Chondrocyte (in vitro differentiated cells): ENCODE measurements at regions not wholly inside any gene's neighbourhood (a gene's known extent, or its start where the extent isn't known, plus 50 kb on each side); places are given as distances from the start of the nearest gene placed in this dataset.

Experiments
- DNase-seq: peaks from one replicate; pipeline ENCODE4 v3.0.0; 2021; ENCODE audit warnings: mixed read lengths, low spot score
- H3K27ac Mint-ChIP-seq: one replicate; pipeline ENCODE4 v1.8.0; 2021; ENCODE audit warnings: mild to moderate bottlenecking, moderate library complexity, mixed read lengths; ENCODE audit not compliant: unreplicated experiment
- H3K27me3 Mint-ChIP-seq: 2 replicates; pipeline ENCODE4 v1.8.0; 2021; ENCODE audit warnings: low read depth, mixed read lengths
- H3K36me3 Mint-ChIP-seq: 2 replicates; pipeline ENCODE4 v1.8.0; 2021; ENCODE audit warnings: low read depth, mixed read lengths
- H3K4me1 Mint-ChIP-seq: 2 replicates; pipeline ENCODE4 v1.8.0; 2021; ENCODE audit warnings: low read depth, mild to moderate bottlenecking, mixed read lengths
- H3K4me3 Mint-ChIP-seq: one replicate; pipeline ENCODE4 v1.8.0; 2021; ENCODE audit warnings: mild to moderate bottlenecking, moderate library complexity, mixed read lengths; ENCODE audit not compliant: unreplicated experiment
- H3K9me3 Mint-ChIP-seq: 2 replicates; pipeline ENCODE4 v1.8.0; 2021; ENCODE audit warnings: low read depth, mixed read lengths
- TF ChIP-seq, protein P1 (sequence below): fragments of 200-600 bp; sonication (generic); IDR thresholded peaks from 2 replicates; pipeline ENCODE4 v1.5.0; 2021; ENCODE audit warnings: antibody characterized with exemption, mild to moderate bottlenecking, moderate library complexity

GRCh38 chr3:13262493-13263211 is 157.5 kb downstream of the NUP210 start:
- Mint-ChIP-seq H3K4me1 (peaks cover 4% of the 10 kb centered on the region), H3K27ac (no peak overlapping the region), H3K36me3 (peaks cover 3% of the 10 kb centered on the region)

GRCh38 chr3:13261892-13262291 is 158.2 kb downstream of the NUP210 start:
- no peak for DNase-seq
- peaks cover 28% of the 10 kb centered on the region for H3K27me3 Mint-ChIP-seq
- TF ChIP-seq, protein P1, sequence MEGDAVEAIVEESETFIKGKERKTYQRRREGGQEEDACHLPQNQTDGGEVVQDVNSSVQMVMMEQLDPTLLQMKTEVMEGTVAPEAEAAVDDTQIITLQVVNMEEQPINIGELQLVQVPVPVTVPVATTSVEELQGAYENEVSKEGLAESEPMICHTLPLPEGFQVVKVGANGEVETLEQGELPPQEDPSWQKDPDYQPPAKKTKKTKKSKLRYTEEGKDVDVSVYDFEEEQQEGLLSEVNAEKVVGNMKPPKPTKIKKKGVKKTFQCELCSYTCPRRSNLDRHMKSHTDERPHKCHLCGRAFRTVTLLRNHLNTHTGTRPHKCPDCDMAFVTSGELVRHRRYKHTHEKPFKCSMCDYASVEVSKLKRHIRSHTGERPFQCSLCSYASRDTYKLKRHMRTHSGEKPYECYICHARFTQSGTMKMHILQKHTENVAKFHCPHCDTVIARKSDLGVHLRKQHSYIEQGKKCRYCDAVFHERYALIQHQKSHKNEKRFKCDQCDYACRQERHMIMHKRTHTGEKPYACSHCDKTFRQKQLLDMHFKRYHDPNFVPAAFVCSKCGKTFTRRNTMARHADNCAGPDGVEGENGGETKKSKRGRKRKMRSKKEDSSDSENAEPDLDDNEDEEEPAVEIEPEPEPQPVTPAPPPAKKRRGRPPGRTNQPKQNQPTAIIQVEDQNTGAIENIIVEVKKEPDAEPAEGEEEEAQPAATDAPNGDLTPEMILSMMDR, result no peak
- H3K27ac Mint-ChIP-seq, result no peak overlapping the region
- peaks cover 3% of the 10 kb centered on the region for H3K36me3 Mint-ChIP-seq
- H3K4me1 Mint-ChIP-seq, result peaks cover 4% of the 10 kb centered on the region
- no peaks in the 10 kb centered on the region for H3K9me3 Mint-ChIP-seq
- no peak overlapping the region for H3K4me3 Mint-ChIP-seq

More at GRCh38 chr3:13262493-13263211, 157.5 kb downstream of the NUP210 start:
- DNase-seq, result no peak
- Mint-ChIP-seq H3K4me3 (no peak overlapping the region), H3K9me3 (no peaks in the 10 kb centered on the region), H3K27me3 (peaks cover 23% of the 10 kb centered on the region)
- TF ChIP-seq, protein P1, result no peak

- H3K9me3 Mint-ChIP-seq, result no peaks in the 10 kb centered on the region
- H3K27me3 Mint-ChIP-seq, result peaks cover 32% of the 10 kb centered on the region
- no peak for DNase-seq
- peaks cover 3% of the 10 kb centered on the region for H3K36me3 Mint-ChIP-seq
- no peak overlapping the region for H3K27ac Mint-ChIP-seq
- no peak overlapping the region for H3K4me3 Mint-ChIP-seq
- peaks cover 4% of the 10 kb centered on the region for H3K4me1 Mint-ChIP-seq
- TF ChIP-seq, protein P1, result no peak
Observed at GRCh38 chr3:13261104-13261830, 158.9 kb downstream of the NUP210 start.

GRCh38 chr3:13260259-13261103 is 159.6 kb downstream of the NUP210 start:
- Mint-ChIP-seq H3K36me3 (peaks cover 2% of the 10 kb centered on the region), H3K4me3 (no peak overlapping the region), H3K4me1 (peaks cover 4% of the 10 kb centered on the region), H3K27ac (no peak overlapping the region), H3K27me3 (peaks cover 32% of the 10 kb centered on the region), H3K9me3 (no peaks in the 10 kb centered on the region)
- TF ChIP-seq, protein P1, result peak; percentile 51
- DNase-seq, result no peak

DNA sequence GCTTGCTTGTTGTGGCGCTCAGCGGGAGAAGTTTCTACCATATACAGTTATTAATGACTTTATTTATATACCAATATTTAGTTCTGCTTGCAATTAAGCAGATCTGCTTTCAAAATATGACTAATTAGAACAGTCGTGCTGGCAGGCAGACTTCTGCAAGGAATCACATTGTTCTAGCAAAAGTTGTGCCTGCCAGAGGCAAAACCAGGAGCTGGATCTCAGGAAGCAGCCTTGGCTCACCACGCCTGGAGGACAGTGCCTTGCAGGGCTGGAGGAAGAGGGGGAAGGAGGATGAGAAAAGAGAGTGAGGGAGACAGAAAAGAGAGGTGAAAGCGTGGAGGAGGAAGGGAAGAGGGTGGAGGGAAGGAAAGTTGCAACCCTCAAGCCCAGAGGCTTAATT is 160.3 kb downstream of the NUP210 start:
- peaks cover 4% of the 10 kb centered on the region for H3K4me1 Mint-ChIP-seq
- no peak for DNase-seq
- H3K9me3 Mint-ChIP-seq, result no peaks in the 10 kb centered on the region
- no peak overlapping the region for H3K27ac Mint-ChIP-seq
- H3K4me3 Mint-ChIP-seq, result no peak overlapping the region
- TF ChIP-seq, protein P1, result no peak
- peaks cover 2% of the 10 kb centered on the region for H3K36me3 Mint-ChIP-seq
- H3K27me3 Mint-ChIP-seq, result peaks cover 35% of the 10 kb centered on the region
